ENCODE measurements at regions not wholly inside any gene's neighbourhood (a gene's known extent, or its start where the extent isn't known, plus 50 kb on each side); places are given as distances from the start of the nearest gene placed in this dataset.

DNA sequence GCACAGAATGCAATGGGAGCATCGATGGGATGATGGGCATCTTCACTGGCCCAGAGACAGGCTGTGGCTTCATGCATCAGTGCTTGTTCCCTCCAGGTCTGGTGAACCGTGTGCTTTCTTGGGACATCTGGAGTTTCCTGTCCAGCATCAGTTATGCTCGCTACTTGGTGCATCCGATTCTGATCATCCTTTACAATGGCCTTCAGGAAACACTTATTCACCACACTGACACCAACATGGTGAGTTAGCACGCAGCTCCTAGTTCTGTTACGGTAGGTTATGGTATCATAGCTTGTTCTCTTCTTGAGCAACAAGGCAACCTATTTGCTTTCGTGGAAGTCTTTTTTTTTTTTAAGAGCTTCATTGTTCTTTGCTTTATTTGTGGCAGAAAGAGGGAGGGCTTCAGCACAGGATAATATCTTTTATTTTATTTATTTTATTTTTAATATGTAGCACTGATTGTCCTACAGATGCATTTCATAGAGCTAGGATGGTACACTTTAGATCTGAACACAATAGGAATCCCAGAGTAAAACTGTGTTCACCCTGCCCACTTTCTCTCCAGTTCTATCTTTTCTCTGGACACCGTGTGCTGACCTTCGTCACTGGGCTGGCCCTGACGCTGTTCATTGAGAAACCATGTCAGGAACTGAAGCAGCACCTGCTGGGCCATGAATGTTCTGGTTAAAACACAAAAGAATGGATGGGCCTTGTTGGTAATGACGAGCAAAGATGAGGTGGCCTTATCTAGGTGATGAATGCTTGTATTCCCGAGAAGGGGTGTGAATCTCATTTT lies 71.2 kb upstream of the SEC11C start:
- TF ChIP-seq EZH2 (IDR thresholded peaks at IDR 0.05; ENCODE audit: borderline replicate concordance, control insufficient read depth, low read depth, low read length), result no peak
- TF ChIP-seq, protein P1, sequence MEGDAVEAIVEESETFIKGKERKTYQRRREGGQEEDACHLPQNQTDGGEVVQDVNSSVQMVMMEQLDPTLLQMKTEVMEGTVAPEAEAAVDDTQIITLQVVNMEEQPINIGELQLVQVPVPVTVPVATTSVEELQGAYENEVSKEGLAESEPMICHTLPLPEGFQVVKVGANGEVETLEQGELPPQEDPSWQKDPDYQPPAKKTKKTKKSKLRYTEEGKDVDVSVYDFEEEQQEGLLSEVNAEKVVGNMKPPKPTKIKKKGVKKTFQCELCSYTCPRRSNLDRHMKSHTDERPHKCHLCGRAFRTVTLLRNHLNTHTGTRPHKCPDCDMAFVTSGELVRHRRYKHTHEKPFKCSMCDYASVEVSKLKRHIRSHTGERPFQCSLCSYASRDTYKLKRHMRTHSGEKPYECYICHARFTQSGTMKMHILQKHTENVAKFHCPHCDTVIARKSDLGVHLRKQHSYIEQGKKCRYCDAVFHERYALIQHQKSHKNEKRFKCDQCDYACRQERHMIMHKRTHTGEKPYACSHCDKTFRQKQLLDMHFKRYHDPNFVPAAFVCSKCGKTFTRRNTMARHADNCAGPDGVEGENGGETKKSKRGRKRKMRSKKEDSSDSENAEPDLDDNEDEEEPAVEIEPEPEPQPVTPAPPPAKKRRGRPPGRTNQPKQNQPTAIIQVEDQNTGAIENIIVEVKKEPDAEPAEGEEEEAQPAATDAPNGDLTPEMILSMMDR (IDR thresholded peaks at IDR 0.05 in 2 of 3, conservative IDR thresholded peaks at IDR 0.05 in 1 of 3; ENCODE audit: control insufficient read depth in 2 of 3, extremely low read depth in 1 of 3, insufficient read depth in 1 of 3, low read depth in 3 of 3, low read length in 3 of 3), result no peak
